Muscle of back (tissue), 3 donors: ENCODE measurements at regions not wholly inside any gene's neighbourhood (a gene's known extent, or its start where the extent isn't known, plus 50 kb on each side); places are given as distances from the start of the nearest gene placed in this dataset.
"Not testable (repeated sequence)": the region's sequence is repeated elsewhere in the genome, so short reads cannot be mapped to it uniquely, and the experiment has no call there.

Experiments used
- DNase-seq, 3 donors: peaks; one replicate each; pipeline versions ENCODE4 v3.0.0 to v3.0.0-alpha.2; 2013

DNA sequence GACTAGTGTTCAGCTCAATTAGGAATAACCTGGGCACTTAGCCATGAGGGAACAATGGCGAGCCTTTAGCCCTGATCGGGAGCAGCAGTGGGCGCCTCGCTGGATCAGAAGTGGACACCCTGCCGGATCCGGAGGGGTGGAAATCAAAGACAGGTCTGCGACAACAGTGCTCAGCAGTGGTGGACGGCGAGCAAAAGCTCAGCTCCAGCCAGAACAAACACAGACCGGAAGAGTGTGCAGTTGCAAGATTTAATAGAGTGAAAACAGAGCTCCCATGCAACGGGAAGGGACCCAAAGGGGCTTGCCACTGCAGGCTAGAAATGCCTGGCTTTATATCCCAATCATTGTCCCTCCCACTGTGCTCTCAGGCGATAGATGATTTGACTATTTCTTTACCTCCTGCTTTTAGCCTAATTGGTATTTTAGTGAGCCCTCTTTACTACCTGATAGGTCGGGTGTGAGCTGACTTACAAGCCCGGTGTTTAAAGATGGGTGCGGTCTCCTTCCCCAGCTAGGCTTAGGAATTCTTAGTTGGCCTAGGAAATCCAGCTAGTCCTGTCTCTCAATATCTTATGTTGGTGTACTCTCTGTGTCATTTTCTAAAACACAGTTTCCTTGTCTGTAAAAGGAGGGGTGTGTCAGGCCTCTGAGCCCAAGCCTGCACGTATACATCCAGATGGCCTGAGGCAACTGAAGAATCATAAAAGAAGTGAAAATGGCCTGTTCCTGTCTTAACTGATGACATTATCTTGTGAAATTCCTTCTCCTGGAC is 1258.8 kb upstream of the TENM4 start:
- not testable (repeated sequence) for DNase-seq

DNA sequence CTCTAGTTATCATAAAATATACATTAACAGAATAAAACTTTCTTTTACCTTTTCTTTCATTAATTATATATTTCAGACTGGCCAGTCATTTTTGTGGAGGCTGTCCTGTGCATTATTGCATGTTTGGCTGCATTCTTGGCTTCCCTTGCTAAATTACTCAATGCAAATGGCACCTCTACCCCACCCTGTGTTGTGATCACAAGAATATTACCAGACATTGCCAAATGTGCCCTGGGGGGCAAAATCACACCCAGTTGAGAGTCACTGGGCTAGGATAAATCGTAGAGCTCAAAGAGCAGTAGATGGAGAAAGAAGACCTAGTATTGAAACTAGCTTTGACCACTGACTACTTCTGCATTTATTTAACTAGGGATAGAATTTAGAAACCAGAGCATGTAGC is 1257.8 kb upstream of the TENM4 start:
- DNase-seq: no peak

DNA sequence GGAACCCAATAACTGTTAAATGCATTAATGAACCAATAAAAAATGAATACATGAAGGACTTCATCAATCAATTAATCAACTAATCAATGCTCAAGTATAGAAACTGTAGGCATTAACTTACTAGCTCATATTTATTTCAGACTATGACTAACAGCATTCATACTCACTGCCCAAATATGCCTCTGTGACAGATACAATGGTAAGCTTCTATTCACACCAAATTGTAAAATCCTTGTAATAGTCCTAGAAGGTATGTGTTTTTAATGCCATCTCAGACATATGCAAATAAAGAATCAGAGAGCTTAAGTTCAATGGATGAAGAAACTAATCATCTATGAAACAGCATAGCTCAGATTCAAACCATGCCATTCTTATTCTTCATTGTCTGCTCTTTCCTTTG is 1253.6 kb upstream of the TENM4 start:
- DNase-seq: no peak

DNA sequence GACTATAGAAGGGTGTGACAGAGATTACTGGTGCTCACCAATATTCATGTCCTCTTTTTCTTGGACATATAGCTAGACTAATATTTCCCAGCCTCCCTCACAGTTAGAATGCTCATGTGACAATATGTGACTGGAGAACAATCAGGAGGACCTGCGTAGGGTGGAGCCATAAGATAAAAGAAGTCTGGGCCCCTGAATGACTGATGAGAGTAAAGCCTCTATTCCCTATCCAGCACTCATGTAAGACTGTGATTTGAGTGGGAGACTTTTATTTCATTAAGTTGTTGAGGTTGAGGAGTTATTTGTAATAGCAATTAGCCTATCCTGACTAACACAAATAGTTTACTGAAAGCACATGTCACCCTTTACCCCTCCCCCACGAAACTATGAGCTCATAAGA is 1247.1 kb upstream of the TENM4 start:
- DNase-seq: no peak

DNA sequence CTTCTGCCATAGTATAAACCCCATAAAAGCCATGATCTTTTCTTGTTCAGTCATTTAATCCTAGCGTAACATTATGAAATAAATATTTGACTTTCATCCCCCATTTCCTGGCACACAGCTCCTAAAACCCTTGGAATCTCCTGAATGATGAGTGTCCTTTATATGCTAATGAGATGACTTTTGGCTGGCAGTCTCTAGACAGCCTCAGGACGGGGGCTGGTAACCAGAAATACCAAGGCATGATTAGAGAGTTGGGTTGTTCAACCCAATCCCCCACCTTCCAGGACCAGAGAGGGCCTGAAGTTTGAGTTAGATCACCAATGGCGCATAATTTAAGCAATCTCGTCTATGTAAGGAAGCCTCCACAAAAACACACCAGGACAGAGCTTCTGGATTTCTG is 1246.1 kb upstream of the TENM4 start:
- DNase-seq: no peak

DNA sequence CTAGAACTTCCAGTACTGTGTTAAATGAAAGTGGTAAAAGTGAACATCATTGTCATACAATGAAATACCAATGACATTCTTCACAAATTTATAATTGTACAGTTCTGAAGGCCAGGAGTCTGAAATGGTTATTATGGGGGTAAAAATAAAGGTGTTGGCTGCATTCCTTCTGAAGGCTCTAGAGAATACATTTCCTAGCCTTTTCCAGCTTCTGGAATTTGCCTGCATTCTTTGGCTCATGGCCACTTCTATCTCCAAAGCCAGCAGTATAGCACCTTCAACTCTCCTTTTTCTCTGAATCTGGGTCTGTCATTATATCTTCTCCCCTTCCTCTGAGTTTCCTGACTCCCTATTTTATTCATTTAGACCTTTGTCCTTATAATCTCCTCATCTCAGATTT is 1232.7 kb upstream of the TENM4 start:
- no peak for DNase-seq

DNA sequence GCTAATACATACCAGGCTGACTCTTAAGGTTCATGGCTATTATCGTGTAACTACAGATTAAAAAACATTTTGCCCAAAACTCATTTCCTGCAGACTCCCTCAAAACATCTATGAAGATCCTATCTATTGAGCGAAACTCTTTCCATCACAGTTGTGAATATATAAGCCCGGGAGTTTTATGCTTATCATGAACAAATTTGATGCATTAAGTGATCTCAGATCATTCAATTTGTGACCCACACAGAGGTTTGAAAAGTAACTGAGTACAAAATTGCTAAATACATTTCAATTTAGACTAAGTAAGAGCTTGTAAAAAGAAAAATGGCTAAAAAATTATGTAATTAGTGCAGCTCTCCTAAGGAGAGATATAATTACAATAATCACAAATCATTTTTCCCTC is 1228.8 kb upstream of the TENM4 start:
- no peak for DNase-seq

DNA sequence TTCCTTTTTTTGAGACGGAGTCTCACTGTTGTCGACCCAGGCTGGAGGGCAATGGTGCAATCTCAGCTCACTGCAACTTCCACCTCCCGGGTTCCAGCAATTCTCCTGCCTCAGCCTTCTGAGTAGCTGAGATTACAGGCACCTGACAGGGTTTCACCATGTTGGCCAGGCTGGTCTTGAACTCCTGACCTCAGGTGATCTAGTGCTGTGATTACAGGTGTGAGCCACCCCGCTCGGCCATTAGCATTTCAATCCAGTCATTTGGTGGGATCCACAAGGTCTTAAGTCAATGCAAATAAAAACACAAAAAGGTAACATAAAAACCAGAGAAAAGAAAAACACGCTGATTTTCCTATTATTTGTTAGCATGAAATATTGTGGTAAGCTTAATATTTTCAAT is 1227.2 kb upstream of the TENM4 start:
- no peak for DNase-seq

DNA sequence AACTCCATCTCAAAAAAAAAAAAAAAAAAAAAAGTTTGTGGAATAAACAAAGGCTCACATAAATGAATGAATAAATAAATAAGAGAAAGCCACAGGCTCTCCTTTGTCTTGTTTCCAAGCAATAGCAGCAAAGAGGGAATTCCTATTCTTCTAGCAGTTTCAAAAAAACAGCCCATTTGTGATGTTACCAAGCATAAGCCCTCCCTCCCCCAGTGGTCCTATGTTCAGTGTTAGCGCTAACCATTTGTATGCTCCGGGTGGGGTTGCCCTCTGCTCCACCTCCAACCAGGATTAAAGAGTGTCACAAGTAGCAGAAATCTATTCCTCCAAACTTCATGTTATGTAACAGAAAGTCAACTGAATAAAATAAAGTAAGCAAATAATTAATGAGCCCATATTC is 1215.0 kb upstream of the TENM4 start:
- no peak for DNase-seq

DNA sequence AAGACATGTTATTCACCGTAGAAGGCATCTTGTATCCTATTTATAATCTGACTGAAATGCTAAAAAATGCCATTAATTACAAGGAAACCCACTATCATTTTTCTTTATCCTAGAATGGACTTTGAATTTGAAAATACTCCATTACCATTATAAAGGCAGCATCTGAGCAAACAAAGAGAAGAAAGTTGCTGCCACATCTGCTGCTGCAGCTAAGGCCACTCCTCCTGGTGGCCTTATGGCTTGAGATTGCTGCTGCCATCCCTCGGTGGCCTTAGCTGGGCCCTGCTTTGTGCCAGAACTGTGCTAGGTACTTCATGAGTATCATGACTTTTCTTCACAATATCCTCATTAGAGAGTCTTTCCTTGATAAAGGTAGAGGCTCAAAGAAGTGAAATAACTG is 1210.1 kb upstream of the TENM4 start:
- peak in 1 of 3 donors; percentile 4 for DNase-seq

DNA sequence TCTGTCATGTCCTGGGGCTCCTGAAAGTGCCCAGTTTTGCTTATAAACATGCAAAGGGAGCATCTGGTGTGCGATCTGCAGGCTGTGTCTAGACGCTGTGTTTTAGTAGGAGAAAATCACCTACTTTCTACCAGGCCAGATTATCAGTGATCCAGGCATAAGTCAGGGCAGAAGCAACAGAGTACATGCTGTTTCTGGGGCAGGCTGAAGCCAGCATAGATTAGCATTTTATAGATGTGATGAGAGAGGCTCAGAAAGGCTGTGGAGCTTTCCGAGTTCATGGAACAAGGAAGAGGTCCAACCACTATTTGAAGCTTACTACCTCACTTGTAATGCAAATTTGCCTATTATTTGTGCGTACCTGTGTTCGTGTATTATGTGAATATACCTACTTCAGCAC is 1208.4 kb upstream of the TENM4 start:
- no peak for DNase-seq

DNA sequence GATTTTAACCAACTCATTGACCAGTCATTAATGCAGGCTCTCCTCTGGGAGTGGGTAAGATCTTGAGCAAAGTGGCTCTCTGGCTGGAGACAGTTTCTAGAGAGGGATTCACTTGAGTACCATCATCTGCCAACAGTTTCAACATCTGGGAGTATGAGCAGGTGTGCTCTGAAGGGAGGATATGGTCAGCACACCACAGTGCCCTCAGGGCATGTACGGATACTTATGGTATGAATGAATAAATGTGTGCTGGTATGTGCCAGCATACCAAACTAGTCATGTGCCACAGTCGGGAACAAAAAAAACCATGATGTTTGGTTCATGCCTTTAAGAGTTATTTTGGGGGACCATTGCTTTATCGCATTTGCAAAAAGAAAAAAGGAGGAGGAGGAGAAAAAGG is 1197.5 kb upstream of the TENM4 start:
- no peak for DNase-seq

DNA sequence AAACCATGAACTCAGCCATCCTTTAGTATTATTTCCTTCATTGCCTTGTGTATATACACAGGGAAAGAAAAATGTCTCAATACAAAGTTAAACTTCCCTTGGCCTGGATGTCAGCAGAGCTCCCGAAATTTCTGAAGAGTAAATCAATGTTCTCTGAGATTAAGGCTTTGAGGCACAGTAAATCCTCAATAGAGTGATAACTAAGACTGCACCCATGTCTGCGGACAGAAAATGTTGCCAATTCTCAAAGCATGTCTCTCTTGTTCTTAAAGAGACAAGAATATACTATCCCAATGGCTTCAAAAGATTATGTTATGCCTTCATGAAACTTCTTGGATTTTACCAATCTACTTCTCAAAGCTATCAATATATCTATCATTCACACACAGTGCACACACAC is 1196.7 kb upstream of the TENM4 start:
- no peak for DNase-seq

DNA sequence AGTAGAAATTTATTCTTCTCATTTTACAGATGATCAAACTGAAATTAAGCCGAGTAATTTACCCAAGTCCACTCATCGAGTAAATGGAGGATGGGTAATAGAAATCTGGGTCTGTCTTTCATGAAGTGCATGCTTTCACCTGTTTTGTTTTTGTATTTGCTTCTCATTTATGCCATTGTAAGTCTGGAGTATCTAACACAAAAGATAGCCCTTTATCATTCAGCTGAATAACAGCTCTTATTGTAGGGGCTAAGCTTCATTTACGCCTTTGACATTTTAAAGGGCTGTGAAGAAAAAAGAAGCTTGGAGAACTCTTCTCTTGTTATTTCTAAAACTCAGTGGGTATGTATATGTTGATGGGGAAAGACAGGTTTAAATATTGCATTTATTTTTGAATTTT is 1196.2 kb upstream of the TENM4 start:
- DNase-seq: no peak

DNA sequence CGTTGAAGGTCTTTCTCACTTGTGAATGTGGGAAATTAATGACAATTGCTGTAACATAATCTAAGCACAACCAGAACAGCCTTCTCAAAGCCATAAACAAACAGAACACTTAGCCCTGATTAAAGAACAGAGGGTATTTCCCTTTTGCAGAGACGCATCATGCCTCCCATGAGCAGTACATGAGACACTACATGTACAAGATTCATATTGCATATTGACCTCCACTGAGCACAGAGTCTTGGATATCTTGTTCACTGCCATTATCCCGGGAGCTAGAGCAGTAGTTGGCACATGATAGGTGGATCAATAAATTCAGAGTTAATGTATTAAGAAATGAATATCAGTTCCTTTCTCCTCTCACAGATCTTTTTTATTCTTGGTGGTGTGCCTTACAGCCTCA is 1194.3 kb upstream of the TENM4 start:
- DNase-seq: no peak

DNA sequence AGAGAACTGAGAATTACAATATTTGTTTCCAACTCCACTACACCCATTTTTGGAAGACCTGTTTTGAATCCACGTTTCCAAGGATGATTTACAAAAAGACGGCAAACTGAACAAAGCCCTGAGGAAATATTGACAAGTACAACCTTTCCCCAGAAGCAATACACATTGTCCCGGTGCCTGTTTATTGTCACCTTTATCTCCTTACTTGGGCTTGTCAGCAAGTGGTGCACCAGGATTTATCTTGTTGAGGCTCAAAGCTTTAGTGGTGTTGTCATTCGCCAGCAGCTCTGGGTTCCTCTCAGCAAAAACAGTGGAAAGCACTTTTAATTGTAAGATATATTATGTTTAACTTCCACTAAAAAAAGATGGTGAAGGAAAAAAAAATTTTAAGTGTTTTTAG is 1191.9 kb upstream of the TENM4 start:
- no peak for DNase-seq

DNA sequence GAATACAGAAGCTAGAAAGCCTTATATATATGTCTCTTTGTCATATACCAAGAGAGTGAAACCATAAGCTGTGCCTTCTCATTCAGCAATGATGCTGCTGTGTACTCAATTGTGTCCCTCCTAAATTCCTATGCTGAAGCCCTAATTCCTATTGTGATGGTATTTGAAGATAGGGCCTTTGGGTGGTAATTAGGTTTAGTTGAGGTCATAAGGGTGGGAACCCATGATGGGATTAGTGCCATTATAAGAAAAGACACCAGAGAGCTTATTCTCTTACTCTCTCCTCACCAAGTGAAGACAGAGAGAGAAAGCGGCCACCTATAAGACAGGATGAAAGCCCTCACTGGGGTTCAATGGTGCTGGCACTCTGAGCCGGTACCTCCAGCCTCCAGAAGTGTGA is 1191.3 kb upstream of the TENM4 start:
- DNase-seq: no peak

DNA sequence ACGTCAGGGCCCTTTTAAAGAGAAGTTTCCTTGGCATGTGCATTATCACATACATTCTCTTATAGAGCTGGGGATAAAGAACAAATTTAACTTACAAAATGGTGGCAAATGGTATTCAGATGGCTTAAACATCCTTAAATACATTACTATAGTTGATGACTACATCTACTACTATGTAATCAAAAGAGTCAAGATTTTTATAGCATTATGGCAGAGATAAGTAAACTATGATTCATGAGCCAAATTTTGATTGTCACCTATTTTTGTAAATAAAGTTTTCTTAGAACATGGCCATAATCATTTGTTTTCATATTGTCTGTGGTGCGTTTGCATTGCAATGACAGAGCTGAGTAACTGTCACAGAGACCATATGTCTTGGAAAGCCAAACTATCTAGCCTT is 1188.6 kb upstream of the TENM4 start:
- no peak for DNase-seq

DNA sequence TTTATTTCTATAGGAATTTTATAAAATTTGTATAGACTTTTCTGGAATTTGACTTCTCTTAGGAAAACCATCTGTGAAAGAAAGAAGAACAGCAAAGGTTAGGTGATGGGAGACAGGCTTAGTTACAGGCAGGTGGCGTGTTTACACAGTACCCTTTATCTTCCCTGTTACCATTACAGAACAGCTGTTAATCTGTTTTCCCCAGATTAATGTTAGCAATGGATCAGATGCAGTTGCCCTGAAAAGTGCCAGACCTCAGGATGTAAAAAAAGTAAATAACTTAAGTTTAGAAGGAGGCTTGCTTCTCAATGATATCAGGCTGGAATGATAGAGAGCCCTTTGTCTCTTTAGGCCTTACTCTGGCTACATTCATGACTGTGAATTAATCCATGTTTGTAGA is 1186.5 kb upstream of the TENM4 start:
- DNase-seq: no peak

DNA sequence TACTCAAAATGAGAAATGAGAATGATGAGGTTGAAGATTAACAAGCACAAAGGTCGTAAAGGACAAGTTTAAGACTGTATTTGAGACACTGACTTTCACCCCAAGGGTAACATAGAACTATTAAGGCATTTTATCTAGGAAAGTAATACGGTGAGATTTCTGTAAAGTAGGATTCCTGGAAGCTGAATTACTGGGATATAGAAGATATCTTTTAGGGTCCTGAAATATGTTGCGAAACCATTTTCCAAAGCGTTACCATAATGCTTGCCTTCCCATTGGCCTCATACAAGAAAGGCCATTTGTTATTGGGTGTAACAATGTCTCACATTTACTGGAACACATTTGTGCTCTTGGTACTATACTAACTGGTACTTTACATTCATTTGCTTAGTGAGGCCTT is 1185.9 kb upstream of the TENM4 start:
- DNase-seq: no peak

DNA sequence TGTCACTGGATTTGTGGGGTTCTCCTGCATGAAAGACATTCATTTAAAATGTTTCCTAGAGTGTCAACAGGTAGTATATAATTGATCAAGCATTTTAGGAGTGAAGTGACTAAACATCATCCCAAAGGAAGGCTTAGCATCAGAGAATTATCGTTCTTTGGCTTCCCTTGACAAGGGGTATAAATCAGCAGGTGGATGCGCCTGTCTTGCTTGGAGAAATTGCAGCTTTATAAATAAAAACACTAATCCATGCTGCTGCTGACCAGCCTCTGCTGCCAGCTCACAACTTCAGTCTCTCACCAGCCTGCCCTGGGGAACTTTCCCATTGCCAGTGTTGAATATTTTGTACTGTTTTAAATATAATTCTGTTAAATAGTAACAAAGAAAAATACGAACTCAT is 1184.7 kb upstream of the TENM4 start:
- DNase-seq: no peak

DNA sequence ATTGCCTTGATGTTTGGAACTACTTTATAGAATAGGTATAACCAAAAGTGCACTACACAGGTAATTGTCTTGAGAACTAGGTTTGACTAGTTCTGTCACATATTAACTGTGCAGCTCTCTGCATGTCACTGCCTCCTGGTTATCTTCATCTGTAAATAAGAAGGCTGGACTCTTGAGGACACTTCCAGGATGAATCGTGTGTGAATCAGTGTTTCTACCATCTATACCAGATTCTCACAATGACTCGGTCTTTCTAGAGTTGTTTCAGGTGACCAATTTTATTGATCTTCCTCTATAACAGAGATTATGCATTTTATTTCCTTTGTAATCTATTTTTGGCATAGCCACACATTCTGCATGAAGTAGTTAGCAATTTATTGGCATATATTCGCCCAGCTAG is 1181.0 kb upstream of the TENM4 start:
- DNase-seq: no peak

DNA sequence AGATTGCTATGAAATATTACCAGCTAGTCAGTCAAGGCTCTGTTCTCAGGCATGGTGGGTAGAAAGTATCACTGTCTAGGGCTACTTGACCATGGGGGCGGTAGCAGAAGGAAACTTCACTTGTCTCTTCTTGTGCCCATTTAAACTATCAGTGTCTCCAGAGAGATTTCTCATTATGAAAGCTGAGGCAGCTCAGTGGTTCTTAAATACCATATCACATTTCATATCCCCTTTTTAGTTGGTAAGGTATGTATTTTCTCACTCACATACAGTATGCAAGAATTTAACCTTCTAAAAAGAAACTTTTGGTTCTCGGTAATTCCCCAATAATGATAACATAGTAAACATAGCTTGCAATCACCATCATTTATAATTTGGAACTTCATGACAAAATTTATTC is 1180.0 kb upstream of the TENM4 start:
- no peak for DNase-seq

DNA sequence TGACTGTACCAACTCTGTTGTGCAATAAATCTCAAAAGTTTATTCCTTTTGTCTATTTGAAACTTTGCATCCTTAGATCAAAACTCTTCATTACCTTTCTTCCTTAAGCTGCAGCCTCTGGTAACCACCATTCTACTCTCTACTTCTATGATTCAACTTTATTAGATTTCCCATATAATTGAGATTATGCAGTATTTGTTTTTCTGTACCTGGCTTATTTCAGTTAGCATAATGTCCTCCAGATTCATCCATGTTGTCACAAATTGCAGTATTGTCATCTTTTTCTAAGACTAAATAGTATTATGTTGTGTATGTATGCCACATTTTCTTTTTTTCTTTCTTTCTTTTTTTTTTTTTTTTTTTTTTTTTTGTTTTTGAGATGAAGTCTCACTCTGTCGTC is 1176.3 kb upstream of the TENM4 start:
- no peak for DNase-seq
